Keratinocyte (primary cell): ENCODE measurements at regions not wholly inside any gene's neighbourhood (a gene's known extent, or its start where the extent isn't known, plus 50 kb on each side); places are given as distances from the start of the nearest gene placed in this dataset.
"Not testable (repeated sequence)": the region's sequence is repeated elsewhere in the genome, so short reads cannot be mapped to it uniquely, and the experiment has no call there.

ENCODE experiments used
- DNase-seq: peaks from one replicate; pipeline ENCODE4 v3.0.0-alpha.2; 2011; ENCODE audit warnings: low read depth, missing footprints, low spot score
- FAIRE-seq: peaks from 2 replicates; lab custom pipeline; 2011; peaks lifted over from hg19 to GRCh38; lab: Jason Lieb, UNC
- H2AFZ ChIP-seq: 2 replicates; pipeline ENCODE4 v1.6.0; 2012; ENCODE audit warnings: low read length, control low read depth, inconsistent platforms; ENCODE audit not compliant: control insufficient read depth
- H3K27ac ChIP-seq: 2 replicates; pipeline ENCODE4 v1.5.1; 2011; ENCODE audit warnings: low read length; ENCODE audit not compliant: control insufficient read depth, insufficient read depth
- H3K27me3 ChIP-seq: 3 replicates; pipeline ENCODE4 v1.6.0; 2011; ENCODE audit warnings: low read length; ENCODE audit not compliant: control insufficient read depth, insufficient read depth; ENCODE audit errors: extremely low read depth
- H3K36me3 ChIP-seq, 2 experiments: 2 replicates in 1 of 2; 3 replicates in 1 of 2; pipeline ENCODE4 v1.5.1; 2011; ENCODE audit warnings: low read length in 2 of 2, mild to moderate bottlenecking in 1 of 2; ENCODE audit not compliant: control insufficient read depth in 2 of 2, insufficient read depth in 2 of 2; ENCODE audit errors: extremely low read depth in 1 of 2
- H3K4me1 ChIP-seq: 3 replicates; pipeline ENCODE4 v1.5.1; 2011; ENCODE audit warnings: low read length; ENCODE audit not compliant: control insufficient read depth, insufficient read depth; ENCODE audit errors: extremely low read depth
- H3K4me2 ChIP-seq: 3 replicates; pipeline ENCODE4 v1.6.0; 2011; ENCODE audit warnings: low read depth, low read length; ENCODE audit not compliant: control insufficient read depth, insufficient read depth; ENCODE audit errors: extremely low read depth
- H3K4me3 ChIP-seq, 3 experiments: fragments of 200-600 bp in 1 of 3; sonication (generic) in 1 of 3; 2 replicates in 2 of 3; 3 replicates in 1 of 3; pipeline ENCODE4 v1.5.1; 2011 to 2016; ENCODE audit warnings: low read length in 3 of 3, mild to moderate bottlenecking in 3 of 3, control low read depth in 2 of 3, inconsistent platforms in 1 of 3, low read depth in 1 of 3, mixed read lengths in 1 of 3, mixed run types in 1 of 3, moderate library complexity in 1 of 3; ENCODE audit not compliant: control insufficient read depth in 2 of 3, insufficient read depth in 2 of 3; ENCODE audit errors: extremely low read depth in 1 of 3
- H3K79me2 ChIP-seq: 2 replicates; pipeline ENCODE4 v1.6.0; 2012; ENCODE audit warnings: low read length; ENCODE audit not compliant: control insufficient read depth, insufficient read depth
- H3K9ac ChIP-seq: 3 replicates; pipeline ENCODE4 v1.6.0; 2011; ENCODE audit warnings: low read length; ENCODE audit not compliant: control insufficient read depth, insufficient read depth; ENCODE audit errors: extremely low read depth
- H3K9me1 ChIP-seq: 3 replicates; pipeline ENCODE4 v1.6.0; 2011; ENCODE audit warnings: low read length; ENCODE audit not compliant: control insufficient read depth, insufficient read depth; ENCODE audit errors: extremely low read depth
- H3K9me3 ChIP-seq: 2 replicates; pipeline ENCODE4 v1.5.1; 2012; ENCODE audit warnings: low read depth, low read length; ENCODE audit not compliant: control insufficient read depth
- H4K20me1 ChIP-seq: 3 replicates; pipeline ENCODE4 v1.6.0; 2011; ENCODE audit warnings: low read length; ENCODE audit not compliant: control insufficient read depth, insufficient read depth; ENCODE audit errors: extremely low read depth
- CTCF ChIP-seq, 3 experiments: IDR thresholded peaks in 1 of 3; conservative IDR thresholded peaks in 1 of 3; optimal IDR thresholded peaks in 1 of 3; 2 replicates in 2 of 3; 3 replicates in 1 of 3; pipeline versions ENCODE3 to v1.5.1; 2011; ENCODE audit warnings: low read length in 3 of 3, mild to moderate bottlenecking in 3 of 3, moderate library complexity in 2 of 3, control low read depth in 1 of 3, inconsistent platforms in 1 of 3; ENCODE audit not compliant: insufficient read depth in 2 of 3; ENCODE audit errors: extremely low read depth in 1 of 3
- EZH2 ChIP-seq: IDR thresholded peaks from one replicate; pipeline ENCODE4 v1.6.1; 2012; ENCODE audit warnings: inconsistent platforms, mild to moderate bottlenecking, low read length, moderate library complexity
- dilution Hi-C: fragments of 300-500 bp; cut with MboI; formaldehyde crosslinking; loops from one replicate; pipeline ENCODE4 v1.7.0; 2020; ENCODE audit warnings: low sequenced_read_pairs; ENCODE audit not compliant: extremely low pct_ligation_motif_present

- no peaks in the 10 kb centered on the region for H3K4me1 ChIP-seq
- DNase-seq (no peak), FAIRE-seq (no peak)
- TF ChIP-seq CTCF (optimal IDR thresholded peaks at IDR 0.05 in 1 of 3, IDR thresholded peaks at IDR 0.05 in 1 of 3, conservative IDR thresholded peaks at IDR 0.05 in 1 of 3; ENCODE audit: extremely low read depth in 1 of 3, insufficient read depth in 2 of 3, low read length in 3 of 3), result no peak
- TF ChIP-seq EZH2, result no peak
- no peak overlapping the region for H3K4me2 ChIP-seq
- H3K27ac ChIP-seq, result no peak overlapping the region
- no peak overlapping the region for H3K4me3 ChIP-seq
- H3K9me1 ChIP-seq, result no peaks in the 10 kb centered on the region
- no peaks in the 10 kb centered on the region for H3K27me3 ChIP-seq
- no peak overlapping the region for H3K9ac ChIP-seq
- H3K9me3 ChIP-seq, result no peaks in the 10 kb centered on the region
- H4K20me1 ChIP-seq, result no peaks in the 10 kb centered on the region
- no peaks in the 10 kb centered on the region for H3K79me2 ChIP-seq
- H3K36me3 ChIP-seq, result no peaks in the 10 kb centered on the region
- H2AFZ ChIP-seq, result no peak overlapping the region
- dilution Hi-C loops, result no loop called here
These were observed 526.9 kb downstream of the PYDC2 start for GRCh38 chr3:191987831-191988350.

GRCh38 chr3:191993952-191994351 is 533.0 kb downstream of the PYDC2 start:
- dilution Hi-C loops, FAIRE-seq, H3K4me3 ChIP-seq, H3K9me1 ChIP-seq, H3K4me2 ChIP-seq, H3K4me1 ChIP-seq, H2AFZ ChIP-seq, H3K79me2 ChIP-seq, H4K20me1 ChIP-seq, H3K36me3 ChIP-seq, H3K9ac ChIP-seq, H3K27me3 ChIP-seq, DNase-seq, H3K27ac ChIP-seq, H3K9me3 ChIP-seq: not testable (repeated sequence)

- no peak overlapping the region for H3K27ac ChIP-seq
- H3K36me3 ChIP-seq, result no peaks in the 10 kb centered on the region
- H3K9me1 ChIP-seq, result no peaks in the 10 kb centered on the region
- H2AFZ ChIP-seq, result no peak overlapping the region
- no peaks in the 10 kb centered on the region for H3K9me3 ChIP-seq
- no peaks in the 10 kb centered on the region for H4K20me1 ChIP-seq
- dilution Hi-C loops, result no loop called here
- H3K4me3 ChIP-seq, result no peak overlapping the region
- H3K4me1 ChIP-seq, result no peaks in the 10 kb centered on the region
- FAIRE-seq (no peak), DNase-seq (no peak)
- TF ChIP-seq CTCF (optimal IDR thresholded peaks at IDR 0.05 in 1 of 3, IDR thresholded peaks at IDR 0.05 in 1 of 3, conservative IDR thresholded peaks at IDR 0.05 in 1 of 3; ENCODE audit: extremely low read depth in 1 of 3, insufficient read depth in 2 of 3, low read length in 3 of 3) (no peak), EZH2 (no peak)
- no peak overlapping the region for H3K4me2 ChIP-seq
- H3K9ac ChIP-seq, result no peak overlapping the region
- H3K79me2 ChIP-seq, result no peaks in the 10 kb centered on the region
- H3K27me3 ChIP-seq, result no peaks in the 10 kb centered on the region
These were observed 536.1 kb downstream of the PYDC2 start for GRCh38 chr3:191997093-191997492.
